Coronary artery (tissue), 2 donors: ENCODE measurements at regions not wholly inside any gene's neighbourhood (a gene's known extent, or its start where the extent isn't known, plus 50 kb on each side); places are given as distances from the start of the nearest gene placed in this dataset.

Experiments used
- DNase-seq: peaks from one replicate; pipeline ENCODE4 v3.0.0-alpha.2; 2017; ENCODE audit warnings: low spot score
- H3K27ac ChIP-seq, 2 donors: fragments of 200-600 bp; sonication (generic); one replicate each; pipeline ENCODE4 v1.5.1; 2016 to 2019
- H3K4me3 ChIP-seq: fragments of 200-600 bp; sonication (generic); 2 replicates; pipeline ENCODE4 v1.5.1; 2016; ENCODE audit warnings: mild to moderate bottlenecking, moderate library complexity
- CTCF ChIP-seq: fragments of 200-600 bp; sonication (generic); IDR thresholded peaks from one replicate; pipeline ENCODE4 v1.5.1; 2019; ENCODE audit warnings: antibody characterized with exemption

GRCh38 chr4:125527681-125528080, 212.9 kb downstream of the FAT4 start:
- H3K4me3 ChIP-seq = no peak overlapping the region
- no peak for TF ChIP-seq CTCF
- no peak overlapping the region for H3K27ac ChIP-seq
- DNase-seq = no peak

- DNase-seq = no peak
Observed at GRCh38 chr4:125529071-125529470, 214.3 kb downstream of the FAT4 start.

GRCh38 chr4:125538670-125539069, 223.9 kb downstream of the FAT4 start:
- DNase-seq = no peak
- H3K27ac ChIP-seq = no peak overlapping the region
- TF ChIP-seq CTCF = no peak
- no peak overlapping the region for H3K4me3 ChIP-seq

More at GRCh38 chr4:125529071-125529470, 214.3 kb downstream of the FAT4 start:
- Histone ChIP-seq H3K27ac (no peak overlapping the region), H3K4me3 (no peak overlapping the region)
- no peak for TF ChIP-seq CTCF

GRCh38 chr4:125539691-125540090, 224.9 kb downstream of the FAT4 start:
- Histone ChIP-seq H3K4me3 (no peak overlapping the region), H3K27ac (no peak overlapping the region)
- no peak for DNase-seq
- no peak for TF ChIP-seq CTCF

GRCh38 chr4:125541836-125542385, 227.2 kb downstream of the FAT4 start:
- no peak for TF ChIP-seq CTCF
- DNase-seq = no peak
- no peak overlapping the region for H3K27ac ChIP-seq
- no peak overlapping the region for H3K4me3 ChIP-seq

GRCh38 chr4:125546272-125546671, 231.5 kb downstream of the FAT4 start:
- Histone ChIP-seq H3K4me3 (no peak overlapping the region), H3K27ac (no peak overlapping the region)
- TF ChIP-seq CTCF = no peak
- no peak for DNase-seq

GRCh38 chr4:125547836-125548235, 233.1 kb downstream of the FAT4 start:
- no peak overlapping the region for H3K4me3 ChIP-seq
- no peak overlapping the region for H3K27ac ChIP-seq
- DNase-seq = no peak
- TF ChIP-seq CTCF = no peak
